GM13976 (cell line): ENCODE measurements at regions not wholly inside any gene's neighbourhood (a gene's known extent, or its start where the extent isn't known, plus 50 kb on each side); places are given as distances from the start of the nearest gene placed in this dataset.

Source experiments
- DNase-seq: peaks from one replicate; pipeline ENCODE4 v3.0.0; 2012; ENCODE audit warnings: low spot score
- in situ Hi-C: fragments of 300-500 bp; cut with MboI; formaldehyde crosslinking; loops from one replicate; pipeline ENCODE4 v1.12.0; 2022; ENCODE audit warnings: low sequenced_read_pairs, mixed read lengths, inconsistent platforms; ENCODE audit not compliant: unreplicated experiment
- TF ChIP-seq, protein P1 (sequence below): IDR thresholded peaks from 2 replicates; pipeline ENCODE4 v1.5.1; 2012; ENCODE audit warnings: borderline replicate concordance, mild to moderate bottlenecking; ENCODE audit not compliant: insufficient read depth; ENCODE audit errors: extremely low read depth, missing control alignments, control extremely low read depth

DNA sequence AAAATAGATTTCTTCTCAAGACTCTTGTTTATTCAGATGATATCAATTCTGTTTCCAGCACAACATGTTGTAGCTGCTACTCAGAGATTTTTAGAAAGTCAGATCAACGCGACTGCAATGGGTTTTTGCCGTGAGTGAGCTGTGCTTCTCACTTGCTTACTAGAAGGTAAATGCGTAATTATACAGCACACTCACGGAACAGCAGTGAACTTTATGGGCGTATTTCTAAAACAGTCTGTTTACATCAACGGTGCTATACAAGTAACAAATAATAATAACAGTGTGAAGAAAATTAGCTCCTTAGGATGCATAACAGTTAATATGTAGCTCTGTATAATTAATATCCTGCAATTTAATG is 533.6 kb downstream of the RNF144A start:
- TF ChIP-seq, protein P1, sequence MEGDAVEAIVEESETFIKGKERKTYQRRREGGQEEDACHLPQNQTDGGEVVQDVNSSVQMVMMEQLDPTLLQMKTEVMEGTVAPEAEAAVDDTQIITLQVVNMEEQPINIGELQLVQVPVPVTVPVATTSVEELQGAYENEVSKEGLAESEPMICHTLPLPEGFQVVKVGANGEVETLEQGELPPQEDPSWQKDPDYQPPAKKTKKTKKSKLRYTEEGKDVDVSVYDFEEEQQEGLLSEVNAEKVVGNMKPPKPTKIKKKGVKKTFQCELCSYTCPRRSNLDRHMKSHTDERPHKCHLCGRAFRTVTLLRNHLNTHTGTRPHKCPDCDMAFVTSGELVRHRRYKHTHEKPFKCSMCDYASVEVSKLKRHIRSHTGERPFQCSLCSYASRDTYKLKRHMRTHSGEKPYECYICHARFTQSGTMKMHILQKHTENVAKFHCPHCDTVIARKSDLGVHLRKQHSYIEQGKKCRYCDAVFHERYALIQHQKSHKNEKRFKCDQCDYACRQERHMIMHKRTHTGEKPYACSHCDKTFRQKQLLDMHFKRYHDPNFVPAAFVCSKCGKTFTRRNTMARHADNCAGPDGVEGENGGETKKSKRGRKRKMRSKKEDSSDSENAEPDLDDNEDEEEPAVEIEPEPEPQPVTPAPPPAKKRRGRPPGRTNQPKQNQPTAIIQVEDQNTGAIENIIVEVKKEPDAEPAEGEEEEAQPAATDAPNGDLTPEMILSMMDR: no peak
- in situ Hi-C loops: no loop called here

DNA sequence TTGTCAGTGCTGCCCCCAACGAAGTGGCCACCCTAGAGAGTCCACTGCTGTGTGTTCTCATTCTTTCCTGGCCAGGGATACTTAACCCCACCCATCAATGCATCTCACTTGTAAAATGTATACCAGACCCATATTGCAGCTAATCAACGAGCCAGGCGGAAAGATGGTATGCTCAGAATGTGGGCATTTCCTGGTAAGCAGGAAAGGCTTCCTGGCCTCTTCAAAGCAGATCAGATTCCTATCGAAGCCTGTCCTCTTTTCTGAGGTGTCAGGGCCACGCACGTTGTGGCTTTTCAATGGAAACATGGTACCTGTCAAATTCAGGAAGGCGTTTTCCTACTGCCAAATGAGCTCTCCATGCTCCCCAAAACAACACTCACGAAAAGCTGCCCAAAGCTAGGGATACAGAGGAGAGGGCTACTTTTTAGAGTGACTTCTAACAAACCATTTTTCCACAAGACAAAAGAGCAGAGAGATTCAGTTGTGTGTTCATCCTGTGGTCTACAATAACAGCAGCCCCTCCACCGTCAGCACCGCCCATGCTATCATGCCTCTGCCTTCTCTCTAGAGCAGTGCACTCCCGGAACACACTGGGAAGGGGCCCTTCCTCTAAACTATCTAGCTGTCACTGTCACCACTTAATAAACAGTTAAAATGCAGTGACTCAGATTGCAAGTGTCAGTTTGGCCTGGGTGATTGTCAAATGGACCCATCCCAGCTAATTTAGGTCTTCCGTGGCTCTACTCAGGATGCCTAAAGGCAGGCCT is 535.1 kb downstream of the RNF144A start:
- in situ Hi-C loops: no loop called here
- TF ChIP-seq, protein P1: no peak

More for the DNA sequence above, 533.6 kb downstream of the RNF144A start:
- DNase-seq: no peak

DNA sequence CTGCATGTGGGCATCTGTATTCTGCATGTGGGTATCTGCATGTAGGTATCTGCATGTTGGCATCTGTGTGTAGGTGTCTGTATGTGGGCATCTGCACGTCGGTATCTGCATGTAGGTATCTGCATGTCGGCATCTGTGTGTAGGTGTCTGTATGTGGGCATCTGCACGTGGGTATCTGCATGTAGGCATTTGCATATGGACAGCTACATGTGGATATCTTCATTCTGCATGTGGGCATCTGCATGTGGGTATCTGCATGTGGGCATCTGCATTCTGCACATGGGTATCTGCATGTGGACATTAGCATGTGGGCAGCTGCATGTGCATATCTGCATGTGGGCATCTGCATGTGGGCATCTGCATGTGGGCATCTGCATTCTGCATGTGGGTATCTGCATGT is 537.4 kb downstream of the RNF144A start:
- TF ChIP-seq, protein P1: no peak
- DNase-seq: no peak
- in situ Hi-C loops: no loop called here

More for the DNA sequence above, 535.1 kb downstream of the RNF144A start:
- no peak for DNase-seq

DNA sequence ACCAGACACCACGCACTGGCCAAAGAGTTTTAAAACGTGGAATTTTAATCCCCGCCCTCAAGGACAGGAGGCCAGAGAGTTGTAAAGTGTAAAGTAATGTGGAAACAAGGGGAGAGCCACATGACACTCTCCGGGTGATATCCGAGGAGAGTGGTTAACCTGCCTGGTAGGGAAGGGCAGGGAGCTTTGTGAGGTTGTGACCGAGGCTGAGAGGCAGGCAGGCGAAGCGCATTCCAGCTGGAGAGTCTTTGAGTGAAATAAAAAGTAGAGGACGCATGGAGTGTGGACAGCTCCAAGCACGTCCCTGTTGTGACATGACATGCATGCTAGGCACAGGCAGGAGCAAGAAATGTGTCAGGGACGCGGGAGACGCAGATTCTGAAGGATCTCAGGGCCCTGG is 539.5 kb downstream of the RNF144A start:
- in situ Hi-C loops: no loop called here
- TF ChIP-seq, protein P1: no peak
- no peak for DNase-seq

DNA sequence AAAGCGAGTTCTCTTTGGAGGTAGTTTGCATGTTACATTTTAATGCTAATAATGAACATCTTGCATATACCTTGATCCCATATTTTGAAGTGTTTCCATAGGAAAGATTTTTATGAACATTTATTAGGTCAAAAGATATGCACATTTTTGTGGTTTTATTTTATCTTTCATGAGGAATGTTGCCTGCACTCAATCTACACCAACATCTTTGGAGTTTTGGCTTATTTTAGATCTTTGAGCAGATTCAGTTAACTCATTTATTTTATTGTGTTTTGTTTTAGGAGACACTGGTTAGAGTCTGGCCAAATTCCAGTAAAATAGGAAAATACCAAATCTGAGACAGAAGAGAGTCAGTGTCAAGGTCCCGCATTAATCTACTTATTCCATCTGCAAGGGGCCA is 540.9 kb downstream of the RNF144A start:
- in situ Hi-C loops: no loop called here
- TF ChIP-seq, protein P1: no peak
- DNase-seq: no peak

DNA sequence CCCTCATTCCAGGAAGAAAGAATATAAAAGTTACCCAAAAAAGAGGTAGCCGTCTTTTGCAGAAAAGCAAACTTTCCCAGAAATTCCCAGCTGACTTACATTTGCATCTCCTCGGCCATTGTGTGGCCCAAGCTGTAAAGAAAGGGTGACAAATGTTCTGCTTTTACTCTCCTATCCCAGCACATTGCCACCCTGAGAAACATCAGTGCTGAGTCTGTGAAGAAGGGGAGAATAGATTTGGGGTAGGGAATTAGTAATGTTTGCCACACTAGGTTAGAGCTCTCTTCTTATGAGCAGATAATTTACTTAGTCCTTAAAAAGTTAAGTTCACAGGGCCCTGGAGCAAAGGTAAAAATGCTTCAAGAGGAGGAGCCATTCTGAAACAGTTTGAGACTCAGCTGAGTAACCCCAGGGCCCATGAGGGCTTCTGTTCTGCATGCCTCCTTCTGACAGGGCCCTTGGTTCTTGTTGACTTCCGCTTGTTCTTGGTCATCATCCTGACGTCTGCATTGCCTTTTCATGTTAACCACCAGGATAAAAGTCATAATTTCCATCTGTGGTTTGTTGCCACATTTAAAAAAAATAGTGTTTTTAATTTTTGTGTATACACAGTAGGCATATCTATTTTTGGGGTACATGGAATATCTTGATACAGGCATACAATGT is 550.7 kb downstream of the RNF144A start:
- in situ Hi-C loops: no loop called here
- DNase-seq: no peak
- TF ChIP-seq, protein P1: no peak

DNA sequence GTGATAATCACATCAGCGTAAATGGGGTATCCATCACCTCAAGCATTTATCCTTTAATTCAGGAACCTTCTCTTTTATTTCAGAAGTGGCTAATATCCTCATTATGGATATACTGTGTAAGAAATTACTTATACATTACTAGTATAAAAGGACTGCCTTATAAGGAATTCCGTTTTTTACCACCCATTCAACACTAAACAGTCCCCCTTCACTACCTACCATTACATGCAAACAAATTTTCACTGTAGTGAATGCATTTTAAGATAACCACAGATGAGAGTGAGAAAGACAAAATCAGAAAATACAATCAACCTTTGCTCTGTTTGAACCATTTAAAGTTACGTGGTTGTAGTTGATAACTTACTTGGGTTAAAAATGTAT is 551.2 kb downstream of the RNF144A start:
- no peak for DNase-seq
- TF ChIP-seq, protein P1: no peak
- in situ Hi-C loops: no loop called here
